ENCODE measurements at regions not wholly inside any gene's neighbourhood (a gene's known extent, or its start where the extent isn't known, plus 50 kb on each side); places are given as distances from the start of the nearest gene placed in this dataset.
"Not testable (repeated sequence)": the region's sequence is repeated elsewhere in the genome, so short reads cannot be mapped to it uniquely, and the experiment has no call there.

DNA sequence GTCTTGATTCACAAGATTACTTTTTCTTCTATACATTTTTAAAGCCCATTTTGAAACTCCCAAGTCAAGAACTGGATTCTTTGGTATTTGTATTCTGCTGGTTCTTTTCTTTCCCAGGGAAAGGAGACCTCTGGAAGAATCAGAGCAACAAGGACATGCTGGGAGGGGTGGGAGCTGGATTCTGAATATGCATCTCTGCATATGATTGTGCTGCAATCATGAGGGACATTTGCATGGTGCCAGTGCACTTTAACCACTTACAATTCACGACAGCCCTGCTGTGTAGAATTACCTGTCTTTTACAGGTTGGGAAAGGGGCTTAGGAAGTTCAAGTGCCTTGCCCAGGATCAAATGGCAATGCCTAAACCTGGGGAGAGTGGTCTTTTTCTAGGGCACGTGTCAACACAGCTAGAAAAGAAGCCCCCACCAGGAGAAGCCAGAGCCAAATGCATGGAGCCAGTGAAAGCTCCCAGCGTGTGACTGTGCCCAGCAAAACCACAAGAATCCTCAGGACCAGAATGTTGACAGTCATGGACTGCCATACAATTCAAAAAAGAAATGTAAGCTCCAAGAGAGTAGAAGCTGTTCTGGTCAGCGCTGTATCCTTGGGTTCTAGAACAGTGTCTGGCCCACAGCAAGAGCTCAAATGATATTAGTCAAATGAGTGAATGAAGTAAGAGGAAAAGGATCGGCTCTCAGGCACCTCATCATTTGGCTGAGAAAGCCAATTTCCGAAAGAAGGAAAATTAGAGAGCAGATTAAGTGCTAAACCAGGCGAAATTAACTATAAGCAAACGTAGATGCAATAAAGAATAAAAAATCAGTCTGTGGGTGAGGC, 84.5 kb upstream of the MEF2A start:
- no peak for DNase-seq (ENCODE audit: low read depth, low spot score)
- H3K4me3 ChIP-seq (ENCODE audit: low read length): no peak overlapping the region

DNA sequence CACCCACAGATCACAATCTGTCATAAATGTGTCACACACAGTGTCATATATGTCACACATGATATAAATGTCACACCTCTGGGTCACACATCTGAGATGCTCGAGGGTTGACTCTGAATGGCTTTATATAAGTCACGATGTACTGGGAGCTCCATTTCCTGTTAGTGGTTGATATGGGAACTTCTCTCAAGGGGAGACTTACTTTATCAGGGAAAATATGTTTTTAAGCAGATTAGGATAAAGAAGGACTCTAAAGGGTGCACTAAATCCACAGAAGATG, 83.9 kb upstream of the MEF2A start:
- no peak overlapping the region for H3K4me3 ChIP-seq (ENCODE audit: low read length)
- no peak for DNase-seq (ENCODE audit: low read depth, low spot score)

- H3K4me3 ChIP-seq (ENCODE audit: low read length): no peak overlapping the region
- no peak for DNase-seq (ENCODE audit: low read depth, low spot score)
Measured at GRCh38 chr15:99482993-99483392, 82.8 kb upstream of the MEF2A start.

GRCh38 chr15:99485153-99485961, 80.4 kb upstream of the MEF2A start:
- DNase-seq (ENCODE audit: low read depth, low spot score): no peak
- no peak overlapping the region for H3K4me3 ChIP-seq (ENCODE audit: low read length)

GRCh38 chr15:99485992-99486370, 79.8 kb upstream of the MEF2A start:
- no peak for DNase-seq (ENCODE audit: low read depth, low spot score)
- no peak overlapping the region for H3K4me3 ChIP-seq (ENCODE audit: low read length)

GRCh38 chr15:99486371-99487336, 79.1 kb upstream of the MEF2A start:
- H3K4me3 ChIP-seq (ENCODE audit: low read length): no peak overlapping the region
- no peak for DNase-seq (ENCODE audit: low read depth, low spot score)

- no peak overlapping the region for H3K4me3 ChIP-seq (ENCODE audit: low read length)
- no peak for DNase-seq (ENCODE audit: low read depth, low spot score)
Measured at GRCh38 chr15:99487337-99487730, 78.5 kb upstream of the MEF2A start.

GRCh38 chr15:99492275-99492674, 73.5 kb upstream of the MEF2A start:
- no peak for DNase-seq (ENCODE audit: low read depth, low spot score)

DNA sequence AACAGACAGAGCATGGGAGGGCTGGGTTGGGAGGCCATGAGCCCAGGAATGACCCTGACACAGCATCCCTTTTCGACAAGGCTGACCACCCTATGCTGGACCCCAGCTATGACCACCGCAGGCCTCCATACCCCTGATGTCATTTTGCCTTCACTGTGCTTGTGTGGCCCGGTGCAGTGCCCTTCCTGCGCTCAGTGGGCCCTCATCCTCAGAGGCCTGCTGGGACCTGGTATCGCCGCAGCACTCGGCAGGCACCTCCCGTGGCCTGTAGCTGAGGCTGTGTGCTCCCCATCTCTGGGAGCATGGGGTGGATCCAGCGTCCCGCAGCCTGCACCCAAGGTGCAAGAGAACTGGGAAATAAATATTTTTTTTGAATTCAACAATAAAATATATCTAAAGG, 73.1 kb upstream of the MEF2A start:
- no peak for DNase-seq (ENCODE audit: low read depth, low spot score)
- no peak overlapping the region for H3K4me3 ChIP-seq (ENCODE audit: low read length)

More at GRCh38 chr15:99492275-99492674, 73.5 kb upstream of the MEF2A start:
- H3K4me3 ChIP-seq (ENCODE audit: low read length): no peak overlapping the region

- H3K4me3 ChIP-seq (ENCODE audit: low read length): no peak overlapping the region
- no peak for DNase-seq (ENCODE audit: low read depth, low spot score)
Measured at GRCh38 chr15:99493461-99493860, 72.3 kb upstream of the MEF2A start.

DNA sequence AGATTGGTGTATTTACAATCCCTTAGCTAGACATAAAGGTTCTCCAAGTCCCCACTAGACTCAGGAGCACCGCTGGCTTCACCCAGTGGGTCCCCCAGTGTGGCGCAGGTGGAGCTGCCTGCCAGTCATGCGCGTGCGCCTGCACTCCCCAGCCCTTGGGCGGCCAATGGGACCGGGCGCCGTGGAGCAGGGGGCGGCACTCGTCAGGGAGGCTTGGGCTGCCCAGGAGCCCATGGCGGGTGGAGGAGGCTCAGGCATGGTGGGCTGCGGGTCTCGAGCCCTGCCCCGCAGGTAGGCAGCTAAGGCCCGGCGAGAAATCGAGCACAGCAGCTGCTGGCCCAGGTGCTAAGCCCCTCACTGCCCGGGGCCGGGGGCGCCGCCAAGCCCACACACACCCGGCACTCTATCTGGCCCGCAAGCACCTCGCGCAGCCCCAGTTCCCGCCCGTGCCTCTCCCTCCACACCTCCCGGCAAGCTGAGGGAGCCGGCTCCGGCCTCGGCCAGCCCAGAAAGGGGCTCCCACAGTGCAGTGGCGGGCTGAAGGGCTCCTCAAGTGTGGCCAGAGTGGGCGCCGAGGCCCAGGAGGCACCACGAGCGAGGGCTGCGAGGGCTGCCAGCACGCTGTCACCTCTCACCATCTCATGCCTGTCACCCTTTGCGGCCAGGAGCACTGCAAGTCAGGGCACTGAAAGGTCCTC, 71.1 kb upstream of the MEF2A start:
- not testable (repeated sequence) for DNase-seq (ENCODE audit: low read depth, low spot score); H3K4me3 ChIP-seq (ENCODE audit: low read length)

DNA sequence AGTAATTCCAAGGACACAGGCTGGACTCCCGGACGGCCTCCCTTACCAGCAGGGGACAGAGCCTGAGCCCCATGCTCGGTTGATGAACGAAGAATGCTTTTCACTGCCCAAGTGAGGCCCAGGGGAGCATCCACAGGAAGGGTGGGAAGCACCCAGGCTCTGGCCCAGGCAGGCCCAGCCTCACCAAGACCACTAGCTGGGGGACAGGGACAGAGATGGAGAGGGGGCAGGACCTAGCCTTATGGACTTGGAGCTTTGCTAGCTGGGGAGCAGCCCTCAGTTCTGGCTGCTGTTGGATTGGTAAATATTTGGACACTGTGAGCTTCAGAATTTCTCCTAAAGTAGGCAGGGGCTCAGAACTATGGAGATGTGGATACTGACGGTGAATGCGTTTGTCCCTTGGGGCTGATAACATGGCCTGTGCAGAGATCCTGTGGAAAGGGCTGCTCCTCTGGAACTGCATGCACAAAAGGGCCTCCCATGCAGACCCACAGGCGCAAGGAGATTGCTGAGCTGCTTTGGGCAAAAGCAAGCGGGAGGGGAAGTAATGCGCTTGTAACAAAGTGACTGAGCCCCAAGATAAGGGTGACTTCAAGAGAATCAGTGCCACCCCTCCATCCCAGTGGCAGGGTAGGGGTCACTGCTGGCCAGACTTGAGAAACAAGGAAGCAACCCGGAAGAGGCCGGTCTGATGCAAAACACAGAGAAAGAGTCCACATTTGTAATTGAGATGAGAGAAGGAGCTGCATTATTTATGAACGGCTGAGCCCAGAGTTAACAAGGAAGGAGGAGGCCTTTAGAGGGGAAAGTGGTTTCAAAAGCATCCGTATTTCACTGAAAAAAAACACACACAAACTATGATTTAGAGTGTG, 70.1 kb upstream of the MEF2A start:
- DNase-seq (ENCODE audit: low read depth, low spot score): no peak
- no peak overlapping the region for H3K4me3 ChIP-seq (ENCODE audit: low read length)

- no peak for DNase-seq (ENCODE audit: low read depth, low spot score)
- no peak overlapping the region for H3K4me3 ChIP-seq (ENCODE audit: low read length)
Measured at GRCh38 chr15:99496302-99496629, 69.5 kb upstream of the MEF2A start.

- H3K4me3 ChIP-seq (ENCODE audit: low read length): no peak overlapping the region
- DNase-seq (ENCODE audit: low read depth, low spot score): no peak
Measured at GRCh38 chr15:99502182-99502581, 63.6 kb upstream of the MEF2A start.

DNA sequence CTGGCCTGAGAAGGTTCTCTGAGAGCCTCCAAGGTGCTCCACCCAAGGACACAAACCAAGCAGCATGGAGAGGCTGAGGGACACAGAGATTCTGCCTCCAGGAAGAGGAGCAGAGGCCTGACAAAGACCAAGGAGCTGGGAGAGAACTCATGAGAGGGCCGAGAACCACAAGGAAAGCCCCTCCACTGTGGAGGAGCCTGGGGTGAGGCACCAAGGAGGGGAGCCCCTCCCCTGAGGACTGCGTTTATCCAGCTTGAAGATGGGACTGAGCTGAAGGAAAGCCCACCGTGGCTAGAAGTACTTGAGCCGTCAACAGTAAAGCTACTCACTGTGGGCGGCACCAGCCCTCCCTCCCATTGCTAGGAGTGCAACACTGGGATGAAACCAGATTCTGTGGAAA, 63.1 kb upstream of the MEF2A start:
- DNase-seq (ENCODE audit: low read depth, low spot score): no peak
- no peak overlapping the region for H3K4me3 ChIP-seq (ENCODE audit: low read length)

DNA sequence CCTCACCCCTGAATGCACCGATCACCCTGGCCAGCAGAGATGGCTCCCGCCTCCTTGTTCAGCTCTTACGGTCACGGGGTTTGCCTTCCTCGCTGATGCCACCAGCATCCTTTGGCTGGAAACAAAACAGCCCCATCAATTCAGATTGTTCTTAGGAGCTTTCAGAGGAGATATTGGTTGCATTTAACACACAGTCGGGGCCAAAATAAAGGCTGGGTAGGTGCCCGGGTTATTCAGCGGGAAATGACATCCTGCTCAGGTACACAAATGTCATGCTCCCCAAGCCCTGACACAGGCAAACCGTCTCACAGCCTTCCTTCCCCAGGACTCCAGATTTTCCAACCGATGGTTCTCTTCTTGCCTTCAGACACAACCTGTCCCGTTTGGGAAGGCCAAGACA, 62.4 kb upstream of the MEF2A start:
- no peak for DNase-seq (ENCODE audit: low read depth, low spot score)
- no peak overlapping the region for H3K4me3 ChIP-seq (ENCODE audit: low read length)

- H3K4me3 ChIP-seq (ENCODE audit: low read length): no peak overlapping the region
- no peak for DNase-seq (ENCODE audit: low read depth, low spot score)
Measured at GRCh38 chr15:99504071-99504822, 61.5 kb upstream of the MEF2A start.

All from Jurkat, Clone E6-1 (cell line).